CD4-positive, alpha-beta T cell treated with Interleukin-4 for 1 hour (primary cell): ENCODE measurements at regions not wholly inside any gene's neighbourhood (a gene's known extent, or its start where the extent isn't known, plus 50 kb on each side); places are given as distances from the start of the nearest gene placed in this dataset.
A peak's percentile ranks its signal among the peaks of the same experiment; 100 is the strongest.
"Not testable (repeated sequence)": the region's sequence is repeated elsewhere in the genome, so short reads cannot be mapped to it uniquely, and the experiment has no call there.

ENCODE experiments used
- DNase-seq, 2 donors: peaks; one replicate each; pipeline ENCODE4 v3.0.0-alpha.2; 2020 to 2022

GRCh38 chr12:76176940-76177339, 92.5 kb upstream of the NAP1L1 start:
- no peak for DNase-seq

- not testable (repeated sequence) for DNase-seq
Observed at GRCh38 chr12:76175946-76176345, 91.5 kb upstream of the NAP1L1 start.

- no peak for DNase-seq
Observed at GRCh38 chr12:76173756-76174155, 89.3 kb upstream of the NAP1L1 start.

GRCh38 chr12:76158518-76159321, 74.2 kb upstream of the NAP1L1 start:
- DNase-seq = peak; percentile 70 to 72

- DNase-seq = no peak
Observed at GRCh38 chr12:76156726-76157125, 72.2 kb upstream of the NAP1L1 start.

- no peak for DNase-seq
Observed at GRCh38 chr12:76156314-76156713, 71.8 kb upstream of the NAP1L1 start.

- no peak for DNase-seq
Observed at GRCh38 chr12:76155157-76155670, 70.7 kb upstream of the NAP1L1 start.

- no peak for DNase-seq
Observed at GRCh38 chr12:76153616-76154015, 69.1 kb upstream of the NAP1L1 start.

- peak in 1 of 2 donors; percentile 15 for DNase-seq
Observed at GRCh38 chr12:76152181-76152807, 67.8 kb upstream of the NAP1L1 start.

GRCh38 chr12:76144245-76144549, 59.7 kb upstream of the NAP1L1 start:
- DNase-seq = peak; percentile 19 to 39

GRCh38 chr12:76143343-76144244, 59.1 kb upstream of the NAP1L1 start:
- DNase-seq = peak; percentile 15 to 39

- no peak for DNase-seq
Observed at GRCh38 chr12:76142305-76142704, 57.8 kb upstream of the NAP1L1 start.

- no peak for DNase-seq
Observed at GRCh38 chr12:76138656-76139055, 54.2 kb upstream of the NAP1L1 start.

GRCh38 chr12:76137606-76138005, 53.1 kb upstream of the NAP1L1 start:
- DNase-seq = no peak

GRCh38 chr12:76135456-76135855, 51.0 kb upstream of the NAP1L1 start:
- DNase-seq = no peak
